Fibroblast of lung (primary cell): ENCODE measurements at regions not wholly inside any gene's neighbourhood (a gene's known extent, or its start where the extent isn't known, plus 50 kb on each side); places are given as distances from the start of the nearest gene placed in this dataset.
"Not testable (repeated sequence)": the region's sequence is repeated elsewhere in the genome, so short reads cannot be mapped to it uniquely, and the experiment has no call there.

Source experiments
- DNase-seq, 2 donors: peaks; one replicate each; pipeline versions ENCODE4 v3.0.0 to v3.0.0-alpha.2; 2010; ENCODE audit warnings: low read depth in 2 of 2
- H2AFZ ChIP-seq: 2 replicates; pipeline ENCODE4 v1.5.1; 2012; ENCODE audit warnings: low read length, control low read depth, inconsistent platforms
- H3K27ac ChIP-seq: 2 replicates; pipeline ENCODE4 v1.5.1; 2011; ENCODE audit warnings: low read length, control low read depth; ENCODE audit not compliant: insufficient read depth
- H3K27me3 ChIP-seq: 2 replicates; pipeline ENCODE4 v1.5.1; 2011; ENCODE audit warnings: mild to moderate bottlenecking, low read length; ENCODE audit not compliant: control insufficient read depth, insufficient read depth
- H3K36me3 ChIP-seq: 2 replicates; pipeline ENCODE4 v1.5.1; 2011; ENCODE audit warnings: low read length; ENCODE audit not compliant: control insufficient read depth, insufficient read depth
- H3K4me1 ChIP-seq: 2 replicates; pipeline ENCODE4 v1.5.1; 2011; ENCODE audit warnings: low read length; ENCODE audit not compliant: control insufficient read depth, insufficient read depth; ENCODE audit errors: extremely low read depth
- H3K4me2 ChIP-seq: 2 replicates; pipeline ENCODE4 v1.5.1; 2011; ENCODE audit warnings: low read length, control low read depth; ENCODE audit not compliant: insufficient read depth; ENCODE audit errors: extremely low read depth
- H3K4me3 ChIP-seq, 4 experiments: fragments of 200-600 bp in 1 of 4; sonication (generic) in 1 of 4; replicated peaks in 1 of 4; 2 replicates each; pipeline ENCODE4 v1.5.1; 2011 to 2016; ENCODE audit warnings: low read length in 4 of 4, low read depth in 3 of 4, mild to moderate bottlenecking in 3 of 4, control low read depth in 2 of 4, inconsistent platforms in 1 of 4, mixed read lengths in 1 of 4; ENCODE audit not compliant: insufficient read depth in 1 of 4; ENCODE audit errors: control extremely low read depth in 1 of 4
- H3K79me2 ChIP-seq: 2 replicates; pipeline ENCODE4 v1.5.1; 2012; ENCODE audit warnings: mild to moderate bottlenecking, low read length, inconsistent platforms; ENCODE audit not compliant: control insufficient read depth, insufficient read depth
- H3K9ac ChIP-seq: 2 replicates; pipeline ENCODE4 v1.5.1; 2011; ENCODE audit warnings: mild to moderate bottlenecking, low read length, control low read depth; ENCODE audit not compliant: insufficient read depth
- H3K9me3 ChIP-seq: 2 replicates; pipeline ENCODE4 v1.5.1; 2012; ENCODE audit warnings: low read depth, low read length; ENCODE audit not compliant: control insufficient read depth, insufficient read depth
- H4K20me1 ChIP-seq: 2 replicates; pipeline ENCODE4 v1.5.1; 2011; ENCODE audit warnings: low read length; ENCODE audit not compliant: control insufficient read depth, insufficient read depth; ENCODE audit errors: extremely low read depth
- CTCF ChIP-seq, 2 donors: IDR thresholded peaks in 1 of 2; conservative IDR thresholded peaks in 1 of 2; 1 replicate in 1 of 2; 2 replicates in 1 of 2; pipeline ENCODE4 v1.5.1; 2011 to 2012; ENCODE audit warnings: low read length in 2 of 2, control low read depth in 1 of 2, inconsistent platforms in 1 of 2, low read depth in 1 of 2, mild to moderate bottlenecking in 1 of 2
- EZH2 ChIP-seq: IDR thresholded peaks from 2 replicates; pipeline ENCODE4 v1.5.1; 2012; ENCODE audit warnings: low read length, control low read depth, mild to moderate bottlenecking; ENCODE audit errors: missing control alignments

- no peak for TF ChIP-seq CTCF (conservative IDR thresholded peaks at IDR 0.05 in 1 of 2, IDR thresholded peaks at IDR 0.05 in 1 of 2; ENCODE audit: low read depth in 1 of 2, low read length in 2 of 2)
- Histone ChIP-seq H2AFZ (no peak overlapping the region), H3K9ac (no peak overlapping the region), H3K27ac (no peak overlapping the region), H3K36me3 (no peaks in the 10 kb centered on the region), H3K4me3 (no peak overlapping the region), H3K4me1 (no peaks in the 10 kb centered on the region), H3K27me3 (no peaks in the 10 kb centered on the region), H3K4me2 (no peak overlapping the region), H3K79me2 (no peaks in the 10 kb centered on the region), H4K20me1 (no peaks in the 10 kb centered on the region), H3K9me3 (no peaks in the 10 kb centered on the region)
- no peak for DNase-seq
Observed at GRCh38 chrX:39267176-39267575, 465.9 kb downstream of the MID1IP1 start.

GRCh38 chrX:39268207-39268606 is 466.9 kb downstream of the MID1IP1 start:
- no peak overlapping the region for H3K27ac ChIP-seq
- no peak for DNase-seq
- no peak overlapping the region for H3K9ac ChIP-seq
- no peaks in the 10 kb centered on the region for H4K20me1 ChIP-seq
- H3K4me1 ChIP-seq: no peaks in the 10 kb centered on the region
- H3K4me2 ChIP-seq: no peak overlapping the region
- H3K36me3 ChIP-seq: no peaks in the 10 kb centered on the region
- no peak overlapping the region for H3K4me3 ChIP-seq
- no peak overlapping the region for H2AFZ ChIP-seq
- no peaks in the 10 kb centered on the region for H3K9me3 ChIP-seq
- H3K27me3 ChIP-seq: no peaks in the 10 kb centered on the region
- TF ChIP-seq EZH2 (no peak), CTCF (conservative IDR thresholded peaks at IDR 0.05 in 1 of 2, IDR thresholded peaks at IDR 0.05 in 1 of 2; ENCODE audit: low read depth in 1 of 2, low read length in 2 of 2) (no peak)
- H3K79me2 ChIP-seq: no peaks in the 10 kb centered on the region

- no peak for DNase-seq
- no peaks in the 10 kb centered on the region for H3K4me1 ChIP-seq
Observed at GRCh38 chrX:39275500-39276068, 474.3 kb downstream of the MID1IP1 start.

GRCh38 chrX:39277685-39278390 is 476.6 kb downstream of the MID1IP1 start:
- H3K9me3 ChIP-seq, H3K4me3 ChIP-seq, H3K9ac ChIP-seq, H3K27ac ChIP-seq, H3K36me3 ChIP-seq, H4K20me1 ChIP-seq, H3K79me2 ChIP-seq, H3K4me1 ChIP-seq, H2AFZ ChIP-seq, H3K27me3 ChIP-seq, H3K4me2 ChIP-seq, DNase-seq: not testable (repeated sequence)

More at GRCh38 chrX:39275500-39276068, 474.3 kb downstream of the MID1IP1 start:
- Histone ChIP-seq H3K9me3 (no peaks in the 10 kb centered on the region), H3K9ac (no peak overlapping the region), H3K79me2 (no peaks in the 10 kb centered on the region), H3K4me2 (no peak overlapping the region), H3K36me3 (no peaks in the 10 kb centered on the region), H3K27ac (no peak overlapping the region), H3K27me3 (no peaks in the 10 kb centered on the region), H4K20me1 (no peaks in the 10 kb centered on the region), H3K4me3 (no peak overlapping the region), H2AFZ (no peak overlapping the region)
- TF ChIP-seq EZH2: no peak
- TF ChIP-seq CTCF (conservative IDR thresholded peaks at IDR 0.05 in 1 of 2, IDR thresholded peaks at IDR 0.05 in 1 of 2; ENCODE audit: low read depth in 1 of 2, low read length in 2 of 2): no peak
